Stimulated activated CD4-positive, alpha-beta T cell treated with anti-CD3 and anti-CD28 coated beads, Interleukin-15, amount 100 ng/mL, for 48 hours (primary cell): ENCODE measurements at regions not wholly inside any gene's neighbourhood (a gene's known extent, or its start where the extent isn't known, plus 50 kb on each side); places are given as distances from the start of the nearest gene placed in this dataset.

Source experiments
- DNase-seq, 2 donors: peaks; one replicate each; pipeline ENCODE4 v3.0.0-alpha.2; 2020; ENCODE audit warnings: low read depth in 2 of 2

GRCh38 chr15:26376243-26376642 is 396.6 kb downstream of the GABRB3 start:
- DNase-seq = no peak

GRCh38 chr15:26374806-26375205 is 398.1 kb downstream of the GABRB3 start:
- DNase-seq = no peak

- DNase-seq = no peak
Observed at GRCh38 chr15:26372706-26373105, 400.2 kb downstream of the GABRB3 start.

- no peak for DNase-seq
Observed at GRCh38 chr15:26365077-26365476, 407.8 kb downstream of the GABRB3 start.

GRCh38 chr15:26359855-26360254 is 413.0 kb downstream of the GABRB3 start:
- no peak for DNase-seq

GRCh38 chr15:26358708-26359107 is 414.2 kb downstream of the GABRB3 start:
- DNase-seq = no peak

- DNase-seq = no peak
Observed at GRCh38 chr15:26357653-26358052, 415.2 kb downstream of the GABRB3 start.

- DNase-seq = no peak
Observed at GRCh38 chr15:26355472-26356074, 417.3 kb downstream of the GABRB3 start.

- no peak for DNase-seq
Observed at GRCh38 chr15:26352909-26353308, 420.0 kb downstream of the GABRB3 start.

- DNase-seq = no peak
Observed at GRCh38 chr15:26352406-26352805, 420.5 kb downstream of the GABRB3 start.

GRCh38 chr15:26325495-26325894 is 447.4 kb downstream of the GABRB3 start:
- no peak for DNase-seq

- no peak for DNase-seq
Observed at GRCh38 chr15:26323566-26323965, 449.3 kb downstream of the GABRB3 start.

GRCh38 chr15:26318689-26319088 is 454.2 kb downstream of the GABRB3 start:
- no peak for DNase-seq

- no peak for DNase-seq
Observed at GRCh38 chr15:26314577-26314976, 451.4 kb upstream of the ATP10A start.

- DNase-seq = no peak
Observed at GRCh38 chr15:26311710-26312236, 448.6 kb upstream of the ATP10A start.

- DNase-seq = no peak
Observed at GRCh38 chr15:26298659-26299170, 435.6 kb upstream of the ATP10A start.

GRCh38 chr15:26298010-26298658 is 435.0 kb upstream of the ATP10A start:
- DNase-seq = no peak

- DNase-seq = no peak
Observed at GRCh38 chr15:26295336-26296085, 432.4 kb upstream of the ATP10A start.

GRCh38 chr15:26294059-26294689 is 431.0 kb upstream of the ATP10A start:
- no peak for DNase-seq

- no peak for DNase-seq
Observed at GRCh38 chr15:26287381-26287780, 424.3 kb upstream of the ATP10A start.

- DNase-seq = no peak
Observed at GRCh38 chr15:26280281-26280680, 417.2 kb upstream of the ATP10A start.

- no peak for DNase-seq
Observed at GRCh38 chr15:26261966-26262365, 398.8 kb upstream of the ATP10A start.
